SH-SY5Y (cell line): ENCODE measurements at regions not wholly inside any gene's neighbourhood (a gene's known extent, or its start where the extent isn't known, plus 50 kb on each side); places are given as distances from the start of the nearest gene placed in this dataset.

Source experiments
- GATA2 ChIP-seq: IDR thresholded peaks from 2 replicates; pipeline ENCODE4 v1.6.1; 2011; ENCODE audit warnings: mild to moderate bottlenecking, low read depth, low read length
- GATA3 ChIP-seq: IDR thresholded peaks from 2 replicates; pipeline ENCODE4 v1.6.1; 2011; ENCODE audit warnings: low read depth, mild to moderate bottlenecking, low read length, moderate library complexity

DNA sequence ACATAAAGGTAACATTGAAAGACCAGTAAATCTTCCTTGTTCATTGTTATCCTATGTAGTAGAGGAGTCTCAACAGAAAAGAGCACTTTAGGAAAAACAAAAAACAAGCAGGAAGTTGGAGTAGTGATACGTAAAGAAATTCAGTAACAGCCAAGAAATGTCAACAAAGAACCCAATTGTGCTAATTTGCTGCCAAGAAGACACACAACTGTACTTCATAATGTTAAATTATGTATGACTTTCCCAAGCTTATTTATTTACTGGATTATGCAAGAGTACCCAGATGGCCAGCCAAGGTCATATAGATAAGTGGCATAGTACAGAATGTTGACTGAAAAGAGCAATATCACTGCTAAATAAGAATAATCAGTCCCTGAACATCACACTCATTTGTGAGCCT is 264.7 kb upstream of the CCDC179 start:
- no peak for TF ChIP-seq GATA3
- TF ChIP-seq GATA2 = no peak
